BLaER1 treated with 17β-estradiol and CSF1 and Interleukin-3, amounts not matched to agents 10 nM and 100 nM (cell line): ENCODE measurements at regions not wholly inside any gene's neighbourhood (a gene's known extent, or its start where the extent isn't known, plus 50 kb on each side); places are given as distances from the start of the nearest gene placed in this dataset.
A peak's percentile ranks its signal among the peaks of the same experiment; 100 is the strongest.
"Not testable (repeated sequence)": the region's sequence is repeated elsewhere in the genome, so short reads cannot be mapped to it uniquely, and the experiment has no call there.

ENCODE experiments used
- H3K27ac ChIP-seq, 11 experiments: shearing (Covaris generic); formaldehyde crosslinking; 2 replicates each; pipeline ENCODE4 v1.8.1; 2022
- H3K27me3 ChIP-seq, 11 experiments: shearing (Covaris generic); formaldehyde crosslinking; 2 replicates each; pipeline ENCODE4 v1.8.1; 2022
- H3K36me3 ChIP-seq, 11 experiments: shearing (Covaris generic); formaldehyde crosslinking; 2 replicates each; pipeline ENCODE4 v1.8.1; 2022
- H3K4me1 ChIP-seq, 10 experiments: shearing (Covaris generic); formaldehyde crosslinking; 2 replicates each; pipeline ENCODE4 v1.8.1; 2022
- H3K4me2 ChIP-seq, 11 experiments: shearing (Covaris generic); formaldehyde crosslinking; 2 replicates each; pipeline ENCODE4 v1.8.1; 2022
- H3K4me3 ChIP-seq, 10 experiments: shearing (Covaris generic); formaldehyde crosslinking; 2 replicates each; pipeline ENCODE4 v1.8.1; 2022
- H3K9ac ChIP-seq, 11 experiments: shearing (Covaris generic); formaldehyde crosslinking; 2 replicates each; pipeline ENCODE4 v1.8.1; 2022
- H3K9me3 ChIP-seq, 11 experiments: shearing (Covaris generic); formaldehyde crosslinking; replicated peaks in 1 of 11; 2 replicates each; pipeline ENCODE4 v1.8.1; 2022
- H4K20me1 ChIP-seq, 11 experiments: shearing (Covaris generic); formaldehyde crosslinking; 2 replicates each; pipeline ENCODE4 v1.8.1; 2022
- Cebpa-rat ChIP-seq, 11 experiments: shearing (Covaris generic); IDR thresholded peaks; 2 replicates each; pipeline ENCODE4 v1.8.1; 2022

DNA sequence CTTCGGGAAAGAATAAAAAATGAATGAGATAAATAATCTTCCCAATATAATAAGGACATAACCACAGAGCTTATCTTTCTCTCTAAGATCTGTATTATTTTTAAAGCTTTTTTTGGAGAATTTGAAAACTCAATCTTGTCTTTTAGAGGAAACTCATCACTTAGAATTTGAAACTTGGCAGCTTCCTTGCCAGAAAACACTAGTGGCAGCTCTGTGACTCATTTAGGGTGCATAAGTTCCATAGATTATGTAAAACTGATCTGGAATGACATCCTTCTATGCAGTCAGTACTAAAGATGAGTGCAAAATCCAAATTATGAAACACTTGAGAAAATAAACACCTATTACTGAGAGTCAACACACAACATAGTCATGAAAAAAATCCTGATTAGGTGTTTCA is 848.0 kb downstream of the DACH1 start:
- no peak overlapping the region for H3K4me3 ChIP-seq
- H3K4me2 ChIP-seq: peak overlapping the region in 2 of 11 experiments; percentile 6 to 26; a peak in 1 of 22 replicates
- H3K9me3 ChIP-seq: no peaks in the 10 kb centered on the region
- H3K4me1 ChIP-seq: peaks cover 0 to 8% (median 4%) of the 10 kb centered on the region in 10 experiments; a peak in 3 of 20 replicates
- no peaks in the 10 kb centered on the region for H3K36me3 ChIP-seq
- H3K9ac ChIP-seq: no peak overlapping the region
- TF ChIP-seq Cebpa-rat (IDR thresholded peaks at IDR 0.05): no peak
- H3K27me3 ChIP-seq: no peaks in the 10 kb centered on the region
- no peaks in the 10 kb centered on the region for H4K20me1 ChIP-seq
- H3K27ac ChIP-seq: no peak overlapping the region

DNA sequence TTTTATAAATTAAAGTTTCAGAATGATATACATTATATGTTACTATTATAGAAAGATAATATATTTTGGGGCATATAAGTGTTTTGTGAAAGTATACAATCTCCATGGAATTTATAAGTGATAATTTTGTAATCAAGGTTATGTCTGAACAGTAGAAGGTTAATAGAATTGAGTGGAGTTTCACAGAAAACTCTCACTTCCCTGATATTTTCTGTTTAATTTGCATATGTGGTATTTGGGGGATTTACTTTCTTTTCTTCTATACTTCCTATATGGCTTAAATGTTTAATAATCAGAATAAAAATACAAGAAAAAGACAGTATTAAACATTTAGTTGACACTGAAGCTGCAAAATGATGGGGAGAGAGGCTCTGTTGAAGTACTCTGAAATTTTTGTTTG is 848.5 kb downstream of the DACH1 start:
- TF ChIP-seq Cebpa-rat (IDR thresholded peaks at IDR 0.05): no peak
- Histone ChIP-seq H3K4me1 (peaks cover 0 to 8% (median 2%) of the 10 kb centered on the region in 10 experiments; a peak in 2 of 20 replicates), H3K27me3 (no peaks in the 10 kb centered on the region), H3K36me3 (no peaks in the 10 kb centered on the region), H3K27ac (no peak overlapping the region), H3K9ac (no peak overlapping the region), H3K9me3 (no peaks in the 10 kb centered on the region), H3K4me2 (peak overlapping the region in 1 of 11 experiments; percentile 26; a peak in 1 of 22 replicates), H3K4me3 (no peak overlapping the region), H4K20me1 (no peaks in the 10 kb centered on the region)

DNA sequence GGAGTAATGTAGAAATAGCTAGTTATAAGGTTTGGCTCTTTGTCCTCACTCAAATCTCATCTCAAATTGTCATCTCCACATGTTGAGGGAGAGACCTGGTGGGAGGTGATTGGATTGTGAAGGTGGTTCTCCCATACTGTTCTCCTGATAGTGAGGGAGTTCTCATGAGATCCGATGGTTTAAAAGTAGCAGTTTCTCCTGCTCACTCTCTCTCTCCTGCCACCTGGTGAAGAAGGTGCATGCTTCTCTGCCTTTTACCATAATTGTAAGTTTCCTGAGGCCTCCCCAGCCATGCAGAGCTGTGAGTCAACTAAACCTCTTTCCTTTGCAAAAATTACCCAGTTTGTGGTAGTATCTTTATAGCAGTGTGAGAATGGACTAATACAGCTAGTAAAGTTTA is 849.4 kb downstream of the DACH1 start:
- H3K9ac ChIP-seq: no peak overlapping the region
- H3K4me3 ChIP-seq: no peak overlapping the region
- peaks cover 0 to 8% (median 0%) of the 10 kb centered on the region in 10 experiments; a peak in 1 of 20 replicates for H3K4me1 ChIP-seq
- no peak overlapping the region for H3K4me2 ChIP-seq
- no peak overlapping the region for H3K27ac ChIP-seq
- no peaks in the 10 kb centered on the region for H3K36me3 ChIP-seq
- H4K20me1 ChIP-seq: no peaks in the 10 kb centered on the region
- H3K9me3 ChIP-seq: no peaks in the 10 kb centered on the region
- no peak for TF ChIP-seq Cebpa-rat (IDR thresholded peaks at IDR 0.05)
- H3K27me3 ChIP-seq: no peaks in the 10 kb centered on the region

DNA sequence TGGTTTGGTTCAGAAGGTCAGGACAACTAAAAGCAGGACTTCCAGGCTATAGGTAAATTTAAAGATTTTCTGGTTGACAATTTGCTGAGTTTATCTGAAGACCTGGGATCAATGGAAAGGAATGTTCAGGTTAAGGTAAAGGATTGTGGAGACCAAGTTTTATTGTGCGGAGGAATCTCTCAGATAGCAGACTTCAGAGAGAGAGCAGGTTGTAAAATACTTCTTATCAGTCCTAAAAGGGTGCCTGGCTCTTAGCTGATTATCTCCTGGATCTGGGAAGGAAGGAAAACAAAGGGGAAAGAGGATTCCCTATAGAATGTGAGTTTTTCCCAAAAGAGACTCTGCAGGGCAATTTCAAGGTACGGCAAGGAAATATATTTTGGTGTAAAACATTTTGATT is 851.5 kb downstream of the DACH1 start:
- no peak overlapping the region for H3K9ac ChIP-seq
- no peak for TF ChIP-seq Cebpa-rat (IDR thresholded peaks at IDR 0.05)
- H3K27me3 ChIP-seq: no peaks in the 10 kb centered on the region
- no peaks in the 10 kb centered on the region for H3K9me3 ChIP-seq
- H3K4me3 ChIP-seq: no peak overlapping the region
- no peak overlapping the region for H3K27ac ChIP-seq
- H3K4me2 ChIP-seq: no peak overlapping the region
- H4K20me1 ChIP-seq: no peaks in the 10 kb centered on the region
- H3K36me3 ChIP-seq: no peaks in the 10 kb centered on the region
- H3K4me1 ChIP-seq: peaks cover 0 to 8% (median 0%) of the 10 kb centered on the region in 10 experiments; a peak in 1 of 20 replicates

DNA sequence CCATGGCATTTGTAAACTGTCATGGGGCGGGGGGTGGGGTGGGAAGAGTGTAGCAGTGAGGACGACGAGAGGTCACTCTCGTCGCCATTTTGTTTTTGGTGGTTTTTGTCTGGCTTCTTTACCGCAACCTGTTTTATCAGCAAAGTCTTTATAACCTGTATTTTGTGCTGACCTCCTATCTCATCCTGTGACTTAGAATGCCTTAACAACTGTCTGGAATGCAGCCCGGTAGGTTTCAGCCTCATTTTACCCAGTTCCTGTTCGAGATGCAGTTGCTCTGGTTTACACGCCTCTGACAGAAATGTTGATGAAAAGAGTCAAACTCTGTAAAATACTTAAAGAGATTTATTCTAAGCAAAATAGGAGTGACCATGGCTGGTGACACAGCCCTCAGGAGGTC is 852.0 kb downstream of the DACH1 start:
- Histone ChIP-seq H3K4me3 (no peak overlapping the region), H3K27me3 (no peaks in the 10 kb centered on the region), H3K9me3 (no peaks in the 10 kb centered on the region), H3K4me1 (peaks cover 0 to 8% (median 0%) of the 10 kb centered on the region in 10 experiments; a peak in 1 of 20 replicates), H3K4me2 (no peak overlapping the region), H3K27ac (no peak overlapping the region), H3K36me3 (no peaks in the 10 kb centered on the region), H4K20me1 (no peaks in the 10 kb centered on the region), H3K9ac (no peak overlapping the region)
- TF ChIP-seq Cebpa-rat (IDR thresholded peaks at IDR 0.05): no peak

DNA sequence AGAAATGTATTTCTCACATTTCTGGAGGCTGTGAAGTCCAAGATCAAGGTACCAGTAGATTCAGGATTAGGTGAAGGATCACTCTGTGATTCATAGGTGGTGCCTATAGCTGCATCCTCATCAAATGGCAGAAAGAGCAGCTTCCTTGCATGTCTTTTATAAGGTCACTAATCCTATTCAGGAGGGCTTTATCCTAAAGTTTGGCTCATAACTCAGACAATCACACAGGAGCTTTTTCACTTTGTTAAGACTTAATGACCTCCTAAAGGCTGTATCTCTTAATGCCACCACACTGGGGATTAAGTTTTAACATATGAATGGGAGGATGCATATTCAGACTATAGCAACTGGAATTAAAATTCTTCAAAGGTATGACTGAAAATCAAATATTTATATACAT is 861.1 kb downstream of the DACH1 start:
- Histone ChIP-seq H3K27ac (no peak overlapping the region), H3K36me3 (no peaks in the 10 kb centered on the region), H3K4me3 (no peak overlapping the region), H3K4me1 (no peaks in the 10 kb centered on the region), H3K9ac (no peak overlapping the region), H3K4me2 (no peak overlapping the region), H3K27me3 (no peaks in the 10 kb centered on the region), H4K20me1 (no peaks in the 10 kb centered on the region), H3K9me3 (no peaks in the 10 kb centered on the region)
- TF ChIP-seq Cebpa-rat (IDR thresholded peaks at IDR 0.05): no peak

DNA sequence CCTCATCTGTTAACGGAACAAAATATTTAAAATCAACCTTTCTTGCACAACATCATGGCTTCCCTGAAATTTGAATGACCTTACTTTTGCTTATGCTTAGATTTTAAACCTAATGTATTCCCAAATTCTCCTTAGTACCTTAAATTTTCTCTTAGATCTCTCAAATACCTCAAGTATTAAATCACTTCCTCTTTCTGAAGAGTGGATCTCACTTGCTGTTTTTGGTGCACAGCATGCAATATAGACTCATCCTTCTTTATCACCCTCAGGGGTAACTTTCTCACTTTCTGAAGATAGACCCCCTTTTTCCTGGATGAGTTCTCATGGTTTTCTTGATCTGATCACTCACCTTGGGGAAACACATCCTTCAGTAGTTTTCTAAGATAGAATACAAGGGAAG is 871.7 kb downstream of the DACH1 start:
- Histone ChIP-seq H3K27me3 (no peaks in the 10 kb centered on the region), H3K9ac (no peak overlapping the region), H4K20me1 (no peaks in the 10 kb centered on the region), H3K4me2 (no peak overlapping the region), H3K4me1 (no peaks in the 10 kb centered on the region), H3K4me3 (no peak overlapping the region), H3K36me3 (no peaks in the 10 kb centered on the region), H3K9me3 (no peaks in the 10 kb centered on the region), H3K27ac (no peak overlapping the region)
- TF ChIP-seq Cebpa-rat (IDR thresholded peaks at IDR 0.05): no peak

DNA sequence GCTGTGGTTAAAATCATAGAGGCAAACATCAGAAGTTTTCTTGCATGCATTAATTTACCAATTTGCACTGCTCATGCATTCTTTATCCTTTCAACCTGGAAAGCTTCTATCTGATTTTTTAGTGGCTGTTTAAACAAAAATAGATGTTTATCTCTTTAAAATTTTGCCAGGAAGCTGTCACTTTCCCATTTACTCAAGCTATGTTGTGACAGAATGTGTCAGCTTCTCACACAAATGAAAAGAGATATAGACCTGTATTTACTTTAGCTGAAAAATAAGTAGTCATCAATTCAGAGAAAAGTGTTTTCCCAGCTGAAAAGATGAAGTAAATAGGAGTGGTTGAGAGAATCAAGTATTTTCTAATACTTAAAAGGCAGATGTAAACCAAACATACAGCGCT is 872.8 kb downstream of the DACH1 start:
- Histone ChIP-seq H3K4me3 (no peak overlapping the region), H3K4me2 (no peak overlapping the region), H3K9ac (no peak overlapping the region), H4K20me1 (no peaks in the 10 kb centered on the region), H3K27me3 (no peaks in the 10 kb centered on the region), H3K36me3 (no peaks in the 10 kb centered on the region), H3K4me1 (no peaks in the 10 kb centered on the region), H3K27ac (no peak overlapping the region), H3K9me3 (no peaks in the 10 kb centered on the region)
- TF ChIP-seq Cebpa-rat (IDR thresholded peaks at IDR 0.05): no peak

DNA sequence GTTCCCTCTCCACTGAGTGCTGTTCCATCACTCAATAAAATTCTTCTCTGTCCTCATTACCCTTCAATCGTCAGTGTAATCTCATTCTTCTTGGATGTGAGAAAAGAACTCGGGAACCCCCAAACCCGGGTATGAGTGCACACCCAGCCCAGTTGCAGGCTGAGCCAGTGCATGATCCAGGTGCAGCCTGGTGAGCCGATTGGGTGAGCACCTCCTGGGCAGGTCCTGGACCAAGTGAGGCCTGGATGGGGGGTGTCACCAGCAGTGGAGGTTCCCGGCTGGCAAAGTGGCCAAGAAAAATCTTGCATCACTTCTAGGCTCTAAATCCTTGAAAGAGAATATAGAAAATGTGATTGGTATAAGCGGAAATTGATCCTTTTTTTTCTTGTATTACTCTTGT is 878.8 kb upstream of the KLHL1 start:
- Histone ChIP-seq H3K4me1 (no peaks in the 10 kb centered on the region), H3K9ac (no peak overlapping the region), H3K27ac (no peak overlapping the region), H3K36me3 (no peaks in the 10 kb centered on the region), H4K20me1 (no peaks in the 10 kb centered on the region), H3K9me3 (peaks cover 0 to 6% (median 0%) of the 10 kb centered on the region in 11 experiments; a peak in 3 of 22 replicates), H3K4me3 (no peak overlapping the region), H3K27me3 (no peaks in the 10 kb centered on the region), H3K4me2 (no peak overlapping the region)
- no peak for TF ChIP-seq Cebpa-rat (IDR thresholded peaks at IDR 0.05)

DNA sequence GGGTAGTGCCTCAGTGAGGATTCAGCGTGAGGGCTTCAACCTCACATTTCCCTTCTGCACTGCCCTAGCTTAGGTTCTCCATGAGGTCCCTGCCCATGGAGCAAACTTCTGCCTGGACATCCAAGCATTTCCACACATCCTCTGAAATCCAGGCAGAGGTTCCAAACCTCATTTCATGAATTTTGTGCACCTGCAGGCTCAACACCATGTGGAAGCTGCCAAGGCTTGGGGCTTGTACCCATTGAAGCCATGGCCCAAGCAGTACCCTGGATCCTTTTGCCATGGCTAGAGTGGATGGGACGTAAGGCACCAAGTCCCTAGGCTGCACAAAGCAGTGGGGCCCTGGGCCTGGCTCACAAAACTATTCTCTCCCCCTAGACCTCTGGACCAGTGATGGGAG is 877.1 kb upstream of the KLHL1 start:
- peaks cover 0 to 6% (median 0%) of the 10 kb centered on the region in 11 experiments; a peak in 3 of 22 replicates for H3K9me3 ChIP-seq
- no peaks in the 10 kb centered on the region for H3K36me3 ChIP-seq
- no peak overlapping the region for H3K27ac ChIP-seq
- TF ChIP-seq Cebpa-rat (IDR thresholded peaks at IDR 0.05): no peak
- H3K4me1 ChIP-seq: no peaks in the 10 kb centered on the region
- no peaks in the 10 kb centered on the region for H3K27me3 ChIP-seq
- H4K20me1 ChIP-seq: no peaks in the 10 kb centered on the region
- H3K9ac ChIP-seq: no peak overlapping the region
- no peak overlapping the region for H3K4me3 ChIP-seq
- no peak overlapping the region for H3K4me2 ChIP-seq

DNA sequence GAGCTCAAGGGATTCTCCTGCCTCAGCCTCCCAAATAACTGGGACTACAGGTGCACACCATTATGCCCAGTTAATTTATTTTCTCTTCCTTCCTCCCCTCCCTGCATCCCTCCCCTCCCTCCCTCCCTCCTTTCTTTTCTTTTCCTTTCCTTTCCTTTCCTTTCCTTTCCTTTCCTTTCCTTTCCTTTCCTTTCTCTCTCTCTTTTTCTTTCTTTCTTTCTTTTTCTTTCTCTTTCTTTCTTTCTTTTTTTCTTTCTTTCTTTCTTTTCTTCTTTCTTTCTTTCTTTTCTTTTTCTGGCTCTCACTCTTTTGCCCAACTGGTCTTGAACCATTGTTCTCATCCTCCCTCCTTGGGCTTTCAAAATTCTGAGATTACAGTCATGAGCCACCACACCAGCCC is 873.0 kb upstream of the KLHL1 start:
- not testable (repeated sequence) for H3K4me1 ChIP-seq, H4K20me1 ChIP-seq, H3K27ac ChIP-seq, H3K9ac ChIP-seq, H3K27me3 ChIP-seq, H3K36me3 ChIP-seq, H3K9me3 ChIP-seq, H3K4me3 ChIP-seq, H3K4me2 ChIP-seq
